HG02938 (cell line): ENCODE measurements at regions not wholly inside any gene's neighbourhood (a gene's known extent, or its start where the extent isn't known, plus 50 kb on each side); places are given as distances from the start of the nearest gene placed in this dataset.

Source experiments
- ATAC-seq: cut with Tn5 transposase; IDR thresholded peaks from one replicate; pipeline ENCODE4 v1.9.1; 2021; ENCODE audit warnings: mild to moderate bottlenecking, moderate library complexity; ENCODE audit not compliant: unreplicated experiment

GRCh38 chr10:64463406-64463805 lies 942.2 kb downstream of the REEP3 start:
- ATAC-seq = no peak

- ATAC-seq = no peak
These were observed 944.5 kb downstream of the REEP3 start for GRCh38 chr10:64465653-64466052.

- no peak for ATAC-seq
These were observed 947.0 kb downstream of the REEP3 start for GRCh38 chr10:64468219-64468618.

GRCh38 chr10:64476506-64476905 lies 955.3 kb downstream of the REEP3 start:
- ATAC-seq = no peak

- ATAC-seq = no peak
These were observed 956.6 kb downstream of the REEP3 start for GRCh38 chr10:64477791-64478190.

GRCh38 chr10:64484811-64485330 lies 963.7 kb downstream of the REEP3 start:
- ATAC-seq = no peak

GRCh38 chr10:64486149-64486548 lies 964.9 kb downstream of the REEP3 start:
- no peak for ATAC-seq

- no peak for ATAC-seq
These were observed 965.7 kb downstream of the REEP3 start for GRCh38 chr10:64486901-64487300.

- no peak for ATAC-seq
These were observed 973.7 kb downstream of the REEP3 start for GRCh38 chr10:64494901-64495300.

- ATAC-seq = no peak
These were observed 976.1 kb downstream of the REEP3 start for GRCh38 chr10:64497306-64497705.

- no peak for ATAC-seq
These were observed 980.6 kb downstream of the REEP3 start for GRCh38 chr10:64501807-64502206.

- ATAC-seq = no peak
These were observed 981.7 kb downstream of the REEP3 start for GRCh38 chr10:64502936-64503335.

GRCh38 chr10:64503429-64503828 lies 982.2 kb downstream of the REEP3 start:
- ATAC-seq = no peak

- no peak for ATAC-seq
These were observed 984.3 kb downstream of the REEP3 start for GRCh38 chr10:64505501-64505900.

- no peak for ATAC-seq
These were observed 985.8 kb downstream of the REEP3 start for GRCh38 chr10:64506963-64507362.

- no peak for ATAC-seq
These were observed 986.4 kb downstream of the REEP3 start for GRCh38 chr10:64507651-64508028.

- ATAC-seq = no peak
These were observed 986.9 kb downstream of the REEP3 start for GRCh38 chr10:64508029-64508661.

GRCh38 chr10:64515970-64516699 lies 994.9 kb downstream of the REEP3 start:
- ATAC-seq = no peak

GRCh38 chr10:64518456-64518855 lies 997.3 kb downstream of the REEP3 start:
- ATAC-seq = no peak

GRCh38 chr10:64519427-64519826 lies 998.2 kb downstream of the REEP3 start:
- no peak for ATAC-seq

GRCh38 chr10:64519831-64520230 lies 998.6 kb downstream of the REEP3 start:
- ATAC-seq = no peak

- no peak for ATAC-seq
These were observed 1002.0 kb downstream of the REEP3 start for GRCh38 chr10:64523065-64523759.
